Pancreas (tissue), 10 donors: ENCODE measurements at regions not wholly inside any gene's neighbourhood (a gene's known extent, or its start where the extent isn't known, plus 50 kb on each side); places are given as distances from the start of the nearest gene placed in this dataset.

ENCODE experiments used
- ATAC-seq, 4 donors: fragments of 200-7000 bp; cut with Tn5 transposase; one replicate each; pipeline versions ENCODE4 v1.8.0 to v1.9.1; 2020; ENCODE audit warnings: mild to moderate bottlenecking in 4 of 4, moderate library complexity in 4 of 4
- DNase-seq, 6 donors: peaks; one replicate each; pipeline ENCODE4 v3.0.0-alpha.2; 2020
- FAIRE-seq: peaks from 2 replicates; lab custom pipeline; 2012; peaks lifted over from hg19 to GRCh38; lab: Jason Lieb, UNC
- H3K27ac ChIP-seq, 4 donors: fragments of 200-600 bp; sonication (generic); 1 replicate in 3 of 4; 2 replicates in 1 of 4; pipeline versions ENCODE4 v1.5.0 to v1.8.0; 2020
- H3K27me3 ChIP-seq, 4 donors: fragments of 200-600 bp; one replicate each; pipeline ENCODE4 v1.8.0; 2021
- H3K36me3 ChIP-seq, 3 donors: fragments of 200-600 bp; sonication (generic) in 1 of 3; one replicate each; pipeline versions ENCODE4 v1.5.0 to v1.8.0; 2020 to 2021
- H3K4me1 ChIP-seq, 3 donors: fragments of 200-600 bp; one replicate each; pipeline ENCODE4 v1.8.0; 2021
- H3K4me3 ChIP-seq, 4 donors: fragments of 200-600 bp; sonication (generic) in 2 of 4; one replicate each; pipeline versions ENCODE4 v1.5.0 to v1.8.0; 2020 to 2021
- H3K9me3 ChIP-seq, 4 donors: fragments of 200-600 bp; one replicate each; pipeline ENCODE4 v1.8.0; 2021
- CTCF ChIP-seq, 4 donors: fragments of 200-600 bp; sonication (generic) in 3 of 4; IDR thresholded peaks; one replicate each; pipeline versions ENCODE4 v1.5.0 to v1.8.0; 2021; ENCODE audit warnings: antibody characterized with exemption in 4 of 4
- WGBS, 2 donors: extraction: QIAGEN DNeasy Blood & Tissue Kit; methylation state at CpG; one replicate each; pipeline ENCODE4 v1.1.7; 2013; 5-methylcytosine and 5-hydroxymethylcytosine counted together
- intact Hi-C, 3 donors: fragments of 100-400 bp; cut with DNase I; formaldehyde crosslinking; loops; one replicate each; pipeline versions ENCODE4 v1.11.1 to v1.14.2; 2022
- donor health status: healthy with polysubstance abuse.
- donor health status: DM: no; HTN: no; CAD: no; lungs with moderate emphysema.
- donor health status: DM: no; HTN: no; CAD: no.
- donor health status: control.
- donor health status: control.
- donor health status: Bipolar disorder and iron deficiency.
- donor health status: DM: yes; HTN: yes; CAD: no.
- donor health status: DM: no; HTN: no; CAD: no.
- donor health status: DM: no; HTN: no; CAD: no.
- donor health status: DM: yes; HTN: yes; CAD: no.

GRCh38 chr11:29657709-29658108 is 359.1 kb downstream of the KCNA4 start:
- Histone ChIP-seq H3K9me3 (no peaks in the 10 kb centered on the region), H3K27ac (no peak overlapping the region), H3K27me3 (no peaks in the 10 kb centered on the region), H3K4me1 (no peaks in the 10 kb centered on the region), H3K36me3 (no peaks in the 10 kb centered on the region), H3K4me3 (no peak overlapping the region)
- ATAC-seq = no peak
- no peak for FAIRE-seq
- intact Hi-C loops = no loop called here
- 59 to 77% methylated on average over 2 of the region's 2 CpGs for WGBS, 2 donors
- no peak for TF ChIP-seq CTCF (IDR thresholded peaks at IDR 0.05)
- DNase-seq = no peak

GRCh38 chr11:29656597-29656996 is 360.2 kb downstream of the KCNA4 start:
- no peak overlapping the region for H3K27ac ChIP-seq
- no peaks in the 10 kb centered on the region for H3K36me3 ChIP-seq
- intact Hi-C loops = no loop called here
- FAIRE-seq (no peak), ATAC-seq (no peak), DNase-seq (no peak)
- H3K27me3 ChIP-seq = no peaks in the 10 kb centered on the region
- H3K9me3 ChIP-seq = no peaks in the 10 kb centered on the region
- WGBS, 2 donors = 72 to 84% methylated on average over 3 of the region's 3 CpGs
- H3K4me1 ChIP-seq = no peaks in the 10 kb centered on the region
- TF ChIP-seq CTCF (IDR thresholded peaks at IDR 0.05) = no peak
- no peak overlapping the region for H3K4me3 ChIP-seq

GRCh38 chr11:29645373-29645772 is 371.5 kb downstream of the KCNA4 start:
- WGBS, 2 donors = 88 to 95% methylated on average over 1 of the region's 1 CpG
- FAIRE-seq (no peak), DNase-seq (no peak), ATAC-seq (no peak)
- H3K27me3 ChIP-seq = no peaks in the 10 kb centered on the region
- no peaks in the 10 kb centered on the region for H3K4me1 ChIP-seq
- no peaks in the 10 kb centered on the region for H3K36me3 ChIP-seq
- no peak overlapping the region for H3K27ac ChIP-seq
- intact Hi-C loops = no loop called here
- no peak overlapping the region for H3K4me3 ChIP-seq
- H3K9me3 ChIP-seq = no peaks in the 10 kb centered on the region
- TF ChIP-seq CTCF (IDR thresholded peaks at IDR 0.05) = no peak

GRCh38 chr11:29641201-29641600 is 375.6 kb downstream of the KCNA4 start:
- H3K4me3 ChIP-seq = no peak overlapping the region
- no peak for ATAC-seq
- FAIRE-seq = no peak
- DNase-seq = no peak
- H3K9me3 ChIP-seq = no peaks in the 10 kb centered on the region
- no peaks in the 10 kb centered on the region for H3K27me3 ChIP-seq
- no peak for TF ChIP-seq CTCF (IDR thresholded peaks at IDR 0.05)
- intact Hi-C loops = no loop called here
- no peaks in the 10 kb centered on the region for H3K36me3 ChIP-seq
- no peak overlapping the region for H3K27ac ChIP-seq
- no peaks in the 10 kb centered on the region for H3K4me1 ChIP-seq

- FAIRE-seq = no peak
- ATAC-seq = no peak
- DNase-seq = no peak
- Histone ChIP-seq H3K27me3 (no peaks in the 10 kb centered on the region), H3K27ac (no peak overlapping the region), H3K4me3 (no peak overlapping the region), H3K36me3 (no peaks in the 10 kb centered on the region), H3K9me3 (no peaks in the 10 kb centered on the region), H3K4me1 (no peaks in the 10 kb centered on the region)
- intact Hi-C loops = no loop called here
- WGBS, 2 donors = 64 to 70% methylated on average over 3 of the region's 3 CpGs
- no peak for TF ChIP-seq CTCF (IDR thresholded peaks at IDR 0.05)
Measured at GRCh38 chr11:29634744-29635143, 382.1 kb downstream of the KCNA4 start.
